Activated naive CD4-positive, alpha-beta T cell treated with anti-CD3 and anti-CD28 coated beads, Interleukin-2, amount 50 U/mL, for 72 hours (primary cell): ENCODE measurements at regions not wholly inside any gene's neighbourhood (a gene's known extent, or its start where the extent isn't known, plus 50 kb on each side); places are given as distances from the start of the nearest gene placed in this dataset.
"Not testable (repeated sequence)": the region's sequence is repeated elsewhere in the genome, so short reads cannot be mapped to it uniquely, and the experiment has no call there.

Experiments
- ATAC-seq, 2 donors: fragments of 150-1000 bp; cut with Tn5 transposase; 2 replicates each; pipeline ENCODE4 v1.10.0; 2021; ENCODE audit warnings: mild to moderate bottlenecking in 2 of 2, moderate library complexity in 2 of 2
- DNase-seq, 2 donors: peaks; one replicate each; pipeline ENCODE4 v3.0.0; 2021 to 2022; ENCODE audit warnings: low spot score in 2 of 2
- H3K27ac Mint-ChIP-seq, 2 donors: one replicate each; pipeline ENCODE4 v1.8.0; 2022; ENCODE audit warnings: mild to moderate bottlenecking in 2 of 2, mixed read lengths in 2 of 2
- H3K36me3 Mint-ChIP-seq, 2 donors: one replicate each; pipeline ENCODE4 v1.8.0; 2022; ENCODE audit warnings: mixed read lengths in 2 of 2
- H3K9me3 Mint-ChIP-seq, 2 donors: one replicate each; pipeline ENCODE4 v1.8.0; 2022; ENCODE audit warnings: mixed read lengths in 2 of 2

- H3K27ac Mint-ChIP-seq, H3K9me3 Mint-ChIP-seq, DNase-seq, H3K36me3 Mint-ChIP-seq: not testable (repeated sequence)
- peak in 1 of 2 donors; percentile 36 for ATAC-seq
Measured at GRCh38 chr1:18579267-18579666, 51.4 kb upstream of the PAX7 start.

DNA sequence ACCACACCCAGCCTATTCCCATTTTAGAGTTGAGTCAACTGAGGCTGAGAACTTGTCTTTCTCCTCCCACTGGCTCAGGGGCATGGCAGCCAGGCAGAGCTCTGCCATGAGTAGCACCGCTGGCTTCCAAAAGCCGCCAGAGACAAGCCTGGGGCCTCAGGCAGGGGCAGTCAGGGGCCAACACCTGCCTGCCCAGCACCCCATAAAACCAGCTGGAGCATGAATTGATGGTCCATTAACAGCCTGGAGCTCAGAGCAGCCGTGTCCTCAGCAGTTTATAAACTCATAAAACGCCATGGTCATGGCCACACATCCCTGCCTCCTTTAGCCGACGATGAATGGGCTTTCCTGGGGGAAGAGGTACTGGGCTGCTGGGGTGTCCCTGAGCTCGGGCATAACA lies 50.6 kb upstream of the PAX7 start:
- ATAC-seq, result no peak
- H3K36me3 Mint-ChIP-seq, result no peaks in the 10 kb centered on the region
- H3K27ac Mint-ChIP-seq, result no peak overlapping the region
- no peaks in the 10 kb centered on the region for H3K9me3 Mint-ChIP-seq
- no peak for DNase-seq

DNA sequence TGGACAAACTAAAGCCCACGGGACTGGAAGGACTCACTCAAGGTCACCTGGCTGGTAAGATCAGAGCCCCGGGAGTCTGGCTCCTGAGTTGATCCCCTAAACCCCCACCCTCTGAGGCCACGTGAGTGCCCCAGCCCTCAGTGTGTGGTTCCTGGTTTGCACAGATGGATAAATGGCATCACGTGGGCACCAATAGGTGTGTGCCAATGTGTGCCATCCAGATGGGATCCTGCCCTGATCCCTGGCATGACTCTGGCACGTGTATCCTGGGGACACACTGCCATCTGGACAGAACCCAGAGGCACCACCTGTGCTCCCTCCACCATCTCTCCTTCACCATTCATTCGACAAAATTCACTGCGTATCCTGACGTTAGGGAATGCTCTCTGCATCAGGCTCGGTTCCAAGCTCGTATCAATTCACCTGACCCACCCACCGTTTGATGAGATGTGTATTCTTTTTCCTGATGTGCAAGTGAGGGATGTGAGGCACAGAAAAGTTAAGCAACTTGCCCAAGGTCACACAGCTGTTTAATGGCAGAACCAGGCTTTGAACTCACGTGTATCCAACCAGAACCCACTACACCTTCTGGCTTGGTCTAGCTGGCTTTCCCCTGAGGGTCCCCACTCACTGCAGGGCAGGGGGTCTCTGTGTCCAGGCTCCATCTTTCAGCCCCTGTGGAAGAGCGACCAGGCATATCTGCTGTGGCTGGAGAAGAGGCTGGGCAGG lies 49.8 kb upstream of the PAX7 start:
- no peaks in the 10 kb centered on the region for H3K9me3 Mint-ChIP-seq
- H3K27ac Mint-ChIP-seq, result no peak overlapping the region
- H3K36me3 Mint-ChIP-seq, result no peaks in the 10 kb centered on the region
- no peak for DNase-seq
- no peak for ATAC-seq
